GM21737 (cell line): ENCODE measurements at regions not wholly inside any gene's neighbourhood (a gene's known extent, or its start where the extent isn't known, plus 50 kb on each side); places are given as distances from the start of the nearest gene placed in this dataset.

Source experiments
- ATAC-seq: cut with Tn5 transposase; IDR thresholded peaks from one replicate; pipeline ENCODE4 v1.9.1; 2021; ENCODE audit warnings: mild to moderate bottlenecking, moderate library complexity; ENCODE audit not compliant: unreplicated experiment

DNA sequence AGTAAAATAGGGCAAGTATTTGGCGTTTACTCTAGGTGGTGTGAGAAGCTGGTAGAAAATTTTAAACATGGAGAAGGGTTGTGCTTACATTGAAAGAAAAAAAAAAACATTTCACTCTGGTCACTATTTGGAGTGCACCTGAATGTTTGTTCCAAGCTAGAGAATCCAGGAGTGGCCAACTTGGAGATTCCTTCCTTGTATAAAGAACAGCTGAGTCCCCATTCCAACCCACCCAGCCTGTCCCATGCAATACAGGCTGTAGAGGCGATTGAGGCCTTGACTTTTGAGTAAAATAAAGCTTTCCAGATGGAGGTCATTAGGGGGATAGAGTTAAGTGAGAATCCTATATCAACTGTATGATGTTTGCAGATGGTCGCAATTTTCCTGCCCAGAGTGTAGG, 203.8 kb upstream of the SYT4 start:
- no peak for ATAC-seq

DNA sequence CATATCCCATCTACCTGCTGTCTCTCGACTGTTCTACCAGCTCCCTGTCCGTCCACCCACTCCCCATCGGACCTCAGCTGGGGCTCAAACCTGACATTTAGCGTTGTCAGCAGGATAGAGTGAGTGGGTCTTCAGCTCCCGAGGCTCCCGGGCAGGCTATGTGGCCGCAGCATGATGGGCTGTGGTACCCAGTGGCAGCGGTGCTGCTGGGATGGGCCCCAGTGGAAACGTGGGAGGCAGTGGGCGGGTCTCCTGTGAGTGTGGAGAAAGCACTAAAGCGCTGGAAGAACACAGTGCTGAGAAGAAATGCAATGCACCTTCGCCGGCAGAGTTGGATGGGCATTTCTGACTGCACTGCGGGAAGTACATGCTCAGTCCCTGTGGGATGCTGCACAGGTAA, 204.8 kb upstream of the SYT4 start:
- ATAC-seq = no peak

DNA sequence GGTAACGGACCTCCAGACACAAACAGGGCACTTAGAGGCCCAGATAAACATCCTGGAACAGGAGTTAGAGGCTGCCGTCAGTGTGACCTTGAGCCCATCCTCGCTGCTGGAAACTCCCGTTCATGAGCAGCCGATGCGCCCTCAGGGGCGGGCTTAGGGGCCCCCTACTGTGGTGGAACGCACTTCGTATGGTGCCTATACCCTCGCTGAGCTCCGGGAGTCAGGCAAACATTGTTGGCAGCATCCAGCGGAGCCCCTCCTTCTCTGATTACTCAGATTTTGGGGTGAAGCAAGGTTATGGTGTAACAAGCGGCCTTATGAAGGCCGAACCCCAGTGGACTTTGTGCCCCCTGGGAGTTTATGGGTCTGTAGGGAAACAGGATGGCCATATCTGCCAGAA, 205.3 kb upstream of the SYT4 start:
- ATAC-seq = no peak

DNA sequence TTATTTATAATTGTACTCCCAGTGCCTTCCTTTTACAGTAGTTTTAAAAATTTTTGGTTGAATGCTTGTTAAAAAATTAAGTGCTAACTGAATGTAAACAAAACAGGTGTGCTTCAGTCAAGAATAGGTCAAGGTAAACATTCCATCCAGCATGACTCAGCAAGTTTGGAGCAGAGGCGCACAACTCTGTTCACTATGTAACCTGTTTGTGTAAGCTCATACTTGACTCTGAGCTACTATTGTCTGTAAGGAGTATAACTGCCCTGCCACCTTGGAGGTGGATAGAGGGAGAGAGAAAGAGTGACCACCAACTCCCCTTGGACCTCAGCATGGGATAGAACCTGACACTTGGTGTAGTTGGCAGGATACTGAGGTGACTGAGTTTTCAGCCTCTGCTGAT, 207.4 kb upstream of the SYT4 start:
- ATAC-seq = no peak

DNA sequence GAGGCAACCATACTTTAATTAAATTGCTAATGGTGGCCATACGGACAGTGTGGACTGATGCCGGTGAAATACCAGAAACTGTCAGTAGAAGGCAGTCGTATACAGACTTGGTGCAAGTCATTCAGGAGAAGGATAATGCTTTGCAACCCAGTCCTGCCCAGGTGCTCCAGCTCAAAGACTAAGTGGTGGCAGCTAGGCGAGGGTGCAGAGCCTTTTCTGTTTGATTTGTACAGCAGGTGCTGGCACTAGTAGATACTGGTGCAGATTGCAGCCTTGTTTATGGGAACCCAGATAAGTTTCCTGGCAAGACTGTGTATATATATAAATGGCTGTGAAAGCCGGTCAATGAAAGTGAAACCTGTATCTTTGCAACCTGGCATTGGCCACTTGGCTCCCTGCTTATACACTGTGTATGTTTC, 208.3 kb upstream of the SYT4 start:
- no peak for ATAC-seq

DNA sequence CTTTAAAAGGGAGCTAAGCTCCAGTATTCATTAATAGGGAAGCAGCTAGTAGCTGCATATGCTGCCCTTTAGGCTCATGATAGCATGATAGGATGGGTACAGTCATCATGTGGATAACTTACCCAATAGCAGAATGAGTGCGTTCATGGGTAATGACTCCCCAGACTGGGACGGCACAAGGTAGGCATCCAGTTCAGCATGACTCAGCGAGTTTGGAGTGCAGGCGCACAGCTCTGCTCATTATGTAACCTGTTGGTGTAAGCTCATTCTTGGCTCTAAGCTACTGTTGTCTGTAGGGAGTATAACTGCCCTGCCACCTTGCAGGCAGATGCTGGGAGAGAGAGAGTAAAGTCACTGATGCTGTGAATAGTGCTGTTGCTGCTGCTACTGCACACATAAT, 209.2 kb upstream of the SYT4 start:
- no peak for ATAC-seq

DNA sequence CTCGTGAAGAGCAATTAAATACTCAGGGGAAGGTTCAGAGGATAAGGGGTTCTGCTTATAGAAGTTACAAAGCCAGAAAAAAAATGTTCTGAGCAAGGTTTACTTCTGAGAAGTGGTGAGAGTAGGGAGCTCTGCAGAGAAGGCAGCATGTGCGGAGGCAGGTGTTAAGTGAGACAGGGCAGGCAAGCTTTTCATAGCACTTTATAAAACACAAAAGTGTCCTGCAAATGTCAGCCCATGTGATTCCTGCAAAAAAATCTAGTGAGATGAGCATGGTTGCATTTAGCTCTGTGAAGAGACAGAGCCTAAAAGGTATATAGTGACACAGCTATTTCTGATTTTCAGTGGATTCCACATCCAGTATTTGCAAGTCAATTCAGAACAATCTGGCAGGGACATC, 223.8 kb upstream of the SYT4 start:
- ATAC-seq = no peak

DNA sequence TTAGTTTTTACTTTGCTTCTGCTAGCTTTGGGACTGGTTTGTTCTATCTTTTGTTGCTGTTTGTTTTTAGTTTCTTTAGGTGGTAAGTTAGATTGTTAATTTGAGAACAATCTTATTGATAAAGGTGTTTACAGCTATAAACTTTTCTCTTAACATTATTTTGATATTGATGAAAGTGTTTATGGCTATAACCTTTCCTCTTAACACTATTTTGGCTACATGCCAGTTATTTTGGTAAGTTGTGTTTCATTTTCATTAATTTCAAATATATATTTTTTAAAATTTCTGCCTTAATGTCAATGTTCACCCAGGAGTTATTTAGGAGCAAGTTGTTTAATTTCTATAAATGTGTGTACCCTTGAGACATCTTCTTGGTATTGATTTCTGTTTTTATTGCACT, 229.6 kb upstream of the SYT4 start:
- ATAC-seq = no peak

DNA sequence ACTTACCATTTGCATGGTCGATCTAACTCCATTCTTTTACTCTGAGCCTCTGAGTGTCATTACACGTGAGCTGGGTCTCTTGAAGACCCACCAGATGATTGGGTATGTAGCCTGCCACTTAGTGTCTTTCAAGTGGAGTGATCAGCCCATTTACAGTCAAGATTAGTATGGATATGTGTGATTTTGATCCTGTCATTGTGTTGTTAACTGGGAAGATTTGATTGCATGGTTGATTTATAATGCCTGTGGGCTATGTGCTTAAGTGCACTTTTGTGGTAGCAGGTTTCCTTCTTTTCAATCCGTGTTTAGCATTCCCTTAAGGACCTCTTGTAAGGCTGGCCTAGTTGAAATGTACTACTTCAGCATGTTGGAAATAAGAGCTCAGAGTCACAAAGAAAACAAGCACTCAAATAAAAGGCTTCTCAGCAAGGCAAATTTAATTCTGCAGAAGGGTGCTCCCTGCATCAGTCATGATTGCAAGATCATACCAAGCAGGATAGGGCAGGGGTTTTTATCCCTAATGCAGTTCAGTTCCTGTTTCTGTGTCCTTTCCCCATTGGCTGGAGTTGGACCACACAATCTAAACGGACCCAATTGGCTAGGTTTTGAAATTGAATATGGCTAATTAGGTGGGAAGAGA, 230.7 kb upstream of the SYT4 start:
- ATAC-seq = no peak

- ATAC-seq = no peak
Observed at GRCh38 chr18:43514747-43515146, 237.5 kb upstream of the SYT4 start.

DNA sequence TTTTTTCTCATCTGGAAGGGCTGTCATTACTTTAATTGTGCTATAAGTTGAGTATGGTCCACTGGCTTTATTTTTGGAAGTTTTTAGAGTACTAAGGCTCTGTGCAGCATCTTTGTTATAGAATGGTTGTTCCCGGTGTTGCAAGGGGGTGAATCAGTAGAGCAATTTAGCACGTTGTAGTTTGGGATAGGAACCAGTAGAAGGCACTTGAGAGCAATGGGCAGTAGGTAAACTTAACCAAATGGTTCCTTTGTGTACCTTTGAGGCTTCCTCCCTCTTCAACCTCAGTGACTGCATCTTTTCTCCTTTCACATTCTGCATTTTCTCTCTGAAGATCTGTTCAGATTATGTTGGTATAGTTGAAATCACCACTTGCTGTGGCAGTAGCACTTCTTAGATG, 238.2 kb upstream of the SYT4 start:
- ATAC-seq = no peak

GRCh38 chr18:43524260-43524659, 247.0 kb upstream of the SYT4 start:
- no peak for ATAC-seq

DNA sequence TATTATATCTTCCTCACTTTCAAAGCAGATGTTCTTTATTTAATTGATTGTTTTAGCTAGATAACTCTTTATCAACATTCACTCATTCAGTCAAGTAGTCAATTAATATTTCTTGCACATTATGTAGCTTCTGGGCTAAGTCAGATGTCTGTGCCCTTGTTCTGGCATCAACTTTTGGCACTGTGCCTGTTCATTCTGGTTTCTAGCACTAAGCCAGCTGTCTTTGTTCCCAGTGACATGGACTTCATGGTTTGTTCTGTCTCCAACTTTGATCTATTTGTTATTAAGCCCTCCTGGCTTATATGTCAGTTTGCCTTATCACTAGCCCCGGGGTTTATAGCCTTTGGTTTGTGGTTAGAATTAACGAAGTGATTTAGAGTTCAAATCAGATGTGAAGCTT, 247.9 kb upstream of the SYT4 start:
- no peak for ATAC-seq

DNA sequence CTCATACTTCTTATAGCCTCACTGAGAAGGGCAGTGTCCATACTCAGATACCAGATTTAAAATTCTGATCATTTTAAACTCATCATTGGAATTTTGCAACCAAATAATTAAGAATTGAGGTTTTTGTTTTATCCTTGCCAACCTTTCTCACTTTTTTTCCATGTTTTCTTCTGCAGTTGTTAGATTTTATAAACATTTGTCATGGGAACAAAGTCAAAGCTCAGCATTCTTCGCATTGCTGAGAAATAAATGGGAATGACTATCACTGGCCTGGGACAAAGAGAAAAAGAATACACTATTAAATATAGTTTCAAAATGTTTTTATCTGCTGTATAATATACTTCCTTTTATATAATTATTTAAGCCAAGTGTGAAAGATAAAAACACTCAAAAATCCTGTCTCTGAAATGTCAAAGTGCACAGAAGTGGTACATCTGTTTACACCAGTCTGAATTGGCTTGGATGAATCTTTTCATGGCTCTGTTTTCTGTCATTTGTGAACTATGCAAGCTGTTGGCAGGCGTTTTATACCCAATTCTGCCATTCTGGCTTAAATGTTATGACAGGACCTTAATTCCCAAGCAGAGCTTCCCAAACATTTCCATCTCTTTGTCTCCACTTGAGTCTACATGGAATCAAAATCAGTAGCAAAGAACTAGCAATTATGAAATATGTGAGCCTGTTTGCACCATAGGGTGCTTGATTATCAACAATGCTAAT, 249.3 kb upstream of the SYT4 start:
- ATAC-seq = no peak

DNA sequence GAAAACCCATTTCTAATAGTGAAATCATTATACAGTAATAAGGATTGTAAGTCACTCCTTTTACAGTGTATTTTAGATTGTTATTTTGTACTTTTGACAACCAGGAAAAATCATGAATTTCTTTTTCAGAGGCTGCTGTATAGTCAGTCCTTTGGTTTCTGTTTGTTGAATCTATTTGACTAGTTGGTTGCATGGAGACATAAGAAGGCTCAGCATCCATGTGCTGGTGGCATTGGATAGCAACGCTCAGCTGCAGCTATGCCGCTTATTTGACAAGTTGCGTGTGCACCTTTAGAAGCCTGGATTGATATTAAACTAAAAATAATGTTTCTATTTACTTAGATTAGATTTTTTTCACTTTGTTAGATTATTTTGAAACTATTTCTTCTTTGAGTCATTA, 254.1 kb upstream of the SYT4 start:
- ATAC-seq = no peak

GRCh38 chr18:43533371-43533770, 256.1 kb upstream of the SYT4 start:
- no peak for ATAC-seq

GRCh38 chr18:43534511-43534910, 257.2 kb upstream of the SYT4 start:
- ATAC-seq = no peak

DNA sequence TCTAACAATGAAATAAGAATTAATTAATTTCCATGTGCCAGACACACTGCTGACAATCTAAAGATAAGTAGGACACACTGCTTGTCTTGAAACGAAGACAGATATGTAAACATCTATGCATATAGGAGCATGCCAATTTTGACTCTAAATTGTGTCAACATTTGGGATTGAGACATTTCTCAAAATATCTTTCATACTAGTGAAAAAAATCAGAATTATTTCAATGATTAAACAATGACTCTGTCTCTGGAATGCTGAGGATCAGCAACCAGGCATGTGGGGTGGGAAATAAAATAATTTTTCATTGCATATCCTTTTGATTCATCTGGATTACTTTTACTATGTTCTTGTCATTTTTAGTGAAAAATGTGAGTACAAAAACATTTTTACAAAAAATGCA, 262.6 kb upstream of the SYT4 start:
- no peak for ATAC-seq

GRCh38 chr18:43542016-43542415, 264.7 kb upstream of the SYT4 start:
- ATAC-seq = no peak

- ATAC-seq = no peak
Observed at GRCh38 chr18:43543236-43543635, 265.9 kb upstream of the SYT4 start.

DNA sequence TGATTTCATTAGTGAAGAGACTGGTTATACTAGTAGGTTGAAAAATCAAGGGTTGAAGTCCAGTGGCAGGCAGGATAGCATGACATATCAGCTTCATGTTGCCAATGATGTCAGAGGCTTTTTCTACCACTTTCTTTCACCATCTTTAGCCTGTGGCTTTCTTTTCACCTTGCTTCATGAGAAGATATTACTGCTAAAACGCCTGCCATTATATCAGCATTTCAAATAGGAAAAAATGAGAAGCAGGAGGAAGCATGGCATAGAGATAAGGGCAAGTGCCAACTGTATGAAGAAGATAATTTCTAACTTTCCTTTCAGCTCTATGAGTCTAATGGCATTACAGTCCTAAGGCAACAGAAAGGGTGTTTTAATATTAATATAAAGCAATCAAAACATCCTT, 270.2 kb upstream of the SYT4 start:
- ATAC-seq = no peak

GRCh38 chr18:43559507-43559906, 282.2 kb upstream of the SYT4 start:
- ATAC-seq = no peak

GRCh38 chr18:43563780-43564179, 286.5 kb upstream of the SYT4 start:
- no peak for ATAC-seq
